AG09319 (cell line): ENCODE measurements at regions not wholly inside any gene's neighbourhood (a gene's known extent, or its start where the extent isn't known, plus 50 kb on each side); places are given as distances from the start of the nearest gene placed in this dataset.
"Not testable (repeated sequence)": the region's sequence is repeated elsewhere in the genome, so short reads cannot be mapped to it uniquely, and the experiment has no call there.

ENCODE experiments used
- DNase-seq: peaks from one replicate; pipeline ENCODE4 v3.0.0-alpha.2; 2010; ENCODE audit warnings: low read depth; ENCODE audit errors: extremely low read depth
- TF ChIP-seq, protein P1 (sequence below): IDR thresholded peaks from 2 replicates; pipeline ENCODE4 v1.5.1; 2011; ENCODE audit warnings: low read depth, mild to moderate bottlenecking, inconsistent platforms, low read length, moderate library complexity

DNA sequence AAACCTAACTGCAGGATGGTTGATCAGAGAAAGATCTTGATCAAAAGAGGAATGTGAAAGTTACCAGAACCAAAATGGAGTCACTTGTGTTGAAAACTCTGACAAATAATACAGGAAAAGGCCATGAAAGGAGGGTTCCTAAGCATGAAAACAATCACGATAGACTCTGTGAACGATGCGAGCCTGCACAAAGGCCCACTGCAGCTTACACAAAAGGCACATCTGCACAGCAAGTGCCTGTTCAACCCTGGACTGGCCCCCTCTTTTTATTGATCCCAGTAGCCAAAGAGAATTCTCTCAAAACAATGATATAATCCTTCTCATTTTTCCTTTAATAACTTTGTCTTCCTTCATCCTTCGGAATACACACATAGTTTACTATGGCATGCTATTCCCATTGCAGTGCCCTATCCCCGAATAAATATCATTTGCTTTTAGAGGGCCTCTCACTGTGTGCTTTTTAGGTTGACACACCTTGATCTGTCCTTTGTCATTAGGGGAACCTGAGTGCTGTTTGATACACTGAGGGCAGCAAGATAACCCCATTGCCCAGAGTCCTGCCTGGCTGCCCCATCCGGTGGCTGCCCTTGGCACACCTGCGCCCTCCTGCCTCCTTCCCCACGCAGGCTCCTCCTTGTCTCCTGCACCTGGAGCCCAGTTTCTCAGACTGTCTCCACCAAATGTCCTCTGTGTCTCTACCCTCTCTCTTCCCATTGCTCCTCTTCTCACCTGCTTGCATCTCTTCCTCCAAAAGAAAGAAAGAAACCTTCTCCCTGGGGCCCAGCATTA, 98.3 kb upstream of the FRMD1 start:
- DNase-seq = no peak
- TF ChIP-seq, protein P1, sequence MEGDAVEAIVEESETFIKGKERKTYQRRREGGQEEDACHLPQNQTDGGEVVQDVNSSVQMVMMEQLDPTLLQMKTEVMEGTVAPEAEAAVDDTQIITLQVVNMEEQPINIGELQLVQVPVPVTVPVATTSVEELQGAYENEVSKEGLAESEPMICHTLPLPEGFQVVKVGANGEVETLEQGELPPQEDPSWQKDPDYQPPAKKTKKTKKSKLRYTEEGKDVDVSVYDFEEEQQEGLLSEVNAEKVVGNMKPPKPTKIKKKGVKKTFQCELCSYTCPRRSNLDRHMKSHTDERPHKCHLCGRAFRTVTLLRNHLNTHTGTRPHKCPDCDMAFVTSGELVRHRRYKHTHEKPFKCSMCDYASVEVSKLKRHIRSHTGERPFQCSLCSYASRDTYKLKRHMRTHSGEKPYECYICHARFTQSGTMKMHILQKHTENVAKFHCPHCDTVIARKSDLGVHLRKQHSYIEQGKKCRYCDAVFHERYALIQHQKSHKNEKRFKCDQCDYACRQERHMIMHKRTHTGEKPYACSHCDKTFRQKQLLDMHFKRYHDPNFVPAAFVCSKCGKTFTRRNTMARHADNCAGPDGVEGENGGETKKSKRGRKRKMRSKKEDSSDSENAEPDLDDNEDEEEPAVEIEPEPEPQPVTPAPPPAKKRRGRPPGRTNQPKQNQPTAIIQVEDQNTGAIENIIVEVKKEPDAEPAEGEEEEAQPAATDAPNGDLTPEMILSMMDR = no peak

DNA sequence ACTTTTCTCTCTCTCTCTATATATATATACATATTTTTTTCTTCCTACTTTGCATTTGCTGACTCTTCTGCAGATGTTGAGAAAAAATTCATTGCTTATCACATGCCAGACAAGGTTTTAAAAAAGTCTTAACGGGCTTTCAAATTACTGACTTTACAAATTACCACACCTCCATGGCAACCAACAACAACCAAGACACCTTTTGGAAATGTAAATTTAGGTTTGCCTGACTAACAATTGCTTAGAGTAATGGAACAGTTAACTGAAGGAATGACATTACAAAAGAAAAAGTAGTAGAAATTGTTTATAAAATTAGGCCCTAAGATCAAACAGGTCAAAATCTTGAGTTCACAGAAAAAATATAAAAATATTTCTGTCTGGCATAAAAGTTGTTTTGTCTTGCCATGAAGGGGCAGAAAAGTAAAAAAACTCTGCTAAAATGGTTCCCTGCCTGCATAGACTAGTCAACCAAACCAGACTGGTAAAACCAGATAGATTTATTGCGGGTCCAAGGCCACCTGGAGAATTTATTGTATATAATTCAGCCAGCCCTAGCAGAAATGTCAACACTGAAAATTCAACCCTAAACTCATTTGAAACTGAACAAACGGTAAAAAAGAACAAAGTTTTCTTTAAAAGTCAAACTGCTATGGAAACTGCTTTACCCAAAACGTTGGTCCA, 92.8 kb upstream of the FRMD1 start:
- TF ChIP-seq, protein P1 = no peak
- DNase-seq = no peak

DNA sequence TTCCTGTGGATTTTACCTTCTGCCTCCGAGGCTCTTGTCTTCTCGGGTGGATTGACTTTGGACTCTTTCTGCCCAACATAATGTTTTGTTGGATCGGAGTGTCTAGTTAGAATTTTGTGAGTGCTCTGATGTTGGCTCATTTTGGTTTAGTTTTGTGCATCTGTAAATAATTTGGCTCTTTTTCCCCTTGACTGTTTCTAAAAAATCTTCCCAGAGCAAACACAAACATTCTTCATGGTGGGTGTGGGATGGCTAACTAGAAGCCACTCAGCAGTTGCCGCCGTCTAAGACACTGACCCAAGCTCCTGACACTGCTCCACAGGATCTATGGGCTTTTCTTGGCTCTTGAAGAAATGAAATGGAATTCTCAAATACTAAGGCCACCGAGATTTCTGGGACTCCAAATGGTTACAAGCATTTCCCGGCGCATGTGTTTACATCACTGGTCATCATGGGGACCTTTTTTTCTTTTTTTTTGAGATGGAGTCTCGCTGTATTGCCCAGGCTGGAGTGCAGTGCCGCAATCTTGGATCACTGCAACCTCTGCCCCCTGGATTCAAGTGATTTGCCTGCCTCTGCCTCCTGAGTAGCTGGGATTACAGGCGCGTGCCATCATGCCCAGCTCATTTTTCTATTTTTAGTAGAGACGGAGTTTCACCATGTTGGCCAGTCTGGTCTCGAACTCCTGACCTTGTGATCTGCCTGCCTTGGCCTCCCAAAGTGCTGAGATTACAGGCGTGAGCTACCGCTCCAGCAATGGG, 92.0 kb upstream of the FRMD1 start:
- TF ChIP-seq, protein P1 = no peak
- DNase-seq = no peak

DNA sequence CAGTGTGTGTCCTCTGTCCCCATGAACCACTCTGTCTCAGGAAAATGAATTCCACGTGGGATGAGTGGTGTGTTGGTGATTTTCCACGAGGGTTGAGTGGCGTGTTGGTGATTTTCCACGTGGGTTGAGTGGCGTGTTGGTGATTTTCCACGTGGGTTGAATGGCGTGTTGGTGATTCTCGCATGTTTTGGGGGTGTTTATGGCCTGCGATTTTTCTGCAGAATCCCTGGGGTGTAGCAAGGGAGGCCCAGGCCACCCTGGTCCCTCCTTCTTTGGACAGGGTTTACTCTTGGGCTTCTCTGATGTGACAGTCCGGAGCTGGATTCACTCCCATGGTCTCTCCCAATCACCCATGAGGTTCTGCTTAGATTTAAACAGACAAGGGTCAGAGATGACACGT, 90.6 kb upstream of the FRMD1 start:
- TF ChIP-seq, protein P1 = no peak
- DNase-seq = no peak

DNA sequence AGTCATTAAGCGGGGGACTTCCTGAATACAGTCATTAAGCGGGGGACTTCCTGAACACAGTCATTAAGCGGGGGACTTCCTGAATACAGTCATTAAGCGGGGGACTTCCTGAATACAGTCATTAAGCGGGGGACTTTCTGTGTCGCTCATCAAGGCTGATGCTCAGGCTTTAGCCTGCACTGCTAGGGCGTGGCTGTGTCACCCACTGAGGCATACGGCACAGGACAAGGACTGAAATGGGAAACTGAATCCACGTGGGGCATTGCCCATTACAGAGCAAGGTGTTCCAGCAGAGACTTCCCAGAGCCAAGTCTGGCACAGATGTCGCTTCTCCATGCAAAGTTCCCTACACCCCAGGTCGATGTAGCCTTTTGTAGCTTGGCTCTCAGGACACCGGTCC, 89.9 kb upstream of the FRMD1 start:
- not testable (repeated sequence) for DNase-seq

DNA sequence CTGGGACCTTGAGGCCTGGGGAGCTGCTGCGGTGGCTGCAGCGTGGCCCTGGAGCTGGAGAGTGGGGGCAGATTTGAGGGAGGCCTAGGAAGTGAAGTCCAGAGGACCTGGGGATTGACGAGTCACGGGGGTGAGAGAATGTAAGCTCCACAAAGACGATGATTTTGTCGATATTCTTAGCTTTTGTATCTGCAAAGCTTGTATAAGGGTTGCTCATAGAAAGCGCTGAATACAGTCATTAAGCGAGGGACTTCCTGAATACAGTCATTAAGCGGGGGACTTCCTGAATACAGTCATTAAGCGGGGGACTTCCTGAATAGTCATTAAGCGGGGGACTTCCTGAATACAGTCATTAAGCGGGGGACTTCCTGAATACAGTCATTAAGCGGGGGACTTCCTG, 89.3 kb upstream of the FRMD1 start:
- not testable (repeated sequence) for DNase-seq

DNA sequence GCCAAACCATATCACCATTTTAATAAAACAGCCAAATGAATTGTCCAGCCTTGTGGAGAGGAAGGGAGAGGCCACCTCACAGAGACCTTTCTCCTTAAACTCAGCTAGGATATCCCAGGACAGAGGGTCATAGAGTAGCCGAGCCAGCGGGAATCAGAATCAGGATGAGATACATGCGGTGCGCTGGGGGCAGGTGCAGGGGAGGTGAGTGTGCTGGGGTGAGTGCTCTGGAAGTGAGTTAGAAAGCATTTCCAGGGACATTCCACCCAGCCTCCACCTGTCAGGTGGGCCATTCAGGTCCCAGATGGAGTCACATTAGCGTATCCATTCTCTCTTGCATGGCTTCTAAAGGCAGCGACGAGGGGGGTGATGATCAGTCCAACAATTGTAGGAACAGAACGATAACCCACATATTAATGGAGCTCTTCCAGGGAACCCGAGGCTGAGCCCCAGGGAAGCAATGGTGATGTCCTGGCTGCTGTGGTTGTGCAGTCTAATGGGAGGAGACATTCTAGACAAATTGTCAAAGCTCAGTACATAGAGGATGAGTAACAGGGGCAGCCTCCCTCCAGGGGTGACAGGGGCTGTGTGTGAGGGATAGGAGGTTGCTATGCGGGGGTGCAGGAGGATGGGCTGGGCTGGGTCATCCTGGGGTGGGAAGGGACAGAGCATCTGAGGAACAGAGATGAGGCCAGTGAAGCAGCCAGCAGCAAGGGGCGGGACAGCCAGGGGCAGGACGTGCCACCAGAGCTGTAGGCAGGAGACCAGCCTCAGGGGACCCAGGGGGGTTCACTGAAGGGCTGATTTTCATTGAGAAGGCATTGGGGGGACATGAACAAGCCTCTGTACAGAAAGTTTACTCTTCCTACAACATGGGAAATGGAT, 88.7 kb upstream of the FRMD1 start:
- TF ChIP-seq, protein P1 = no peak
- DNase-seq = no peak
